SK-N-SH (cell line): ENCODE measurements at regions not wholly inside any gene's neighbourhood (a gene's known extent, or its start where the extent isn't known, plus 50 kb on each side); places are given as distances from the start of the nearest gene placed in this dataset.
"Not testable (repeated sequence)": the region's sequence is repeated elsewhere in the genome, so short reads cannot be mapped to it uniquely, and the experiment has no call there.

Source experiments
- CTCF ChIA-PET: fragments of 300-600, 350-600 bp; formaldehyde crosslinking; extraction: SDS; loops from one replicate; lab custom pipeline; 2021; lab: Yijun Ruan, JAX
- POLR2A ChIA-PET: fragments of 350-600 bp; sonication (Branson Sonifier 250); formaldehyde crosslinking; extraction: SDS; loops from one replicate; lab custom pipeline; 2020; ENCODE audit warnings: antibody characterized with exemption, inconsistent platforms; lab: Yijun Ruan, JAX
- DNase-seq: peaks from one replicate; pipeline ENCODE4 v3.0.0; 2012
- H2AFZ ChIP-seq: fragments of 200-600 bp; sonication (generic); 2 replicates; pipeline ENCODE4 v1.8.1; 2016; ENCODE audit warnings: antibody characterized with exemption, mild to moderate bottlenecking, low read depth
- H3F3A ChIP-seq: fragments of 200-600 bp; sonication (generic); replicated peaks from 2 replicates; pipeline ENCODE3; 2016; ENCODE audit warnings: antibody characterized with exemption, mild to moderate bottlenecking; ENCODE audit not compliant: insufficient read depth
- H3K27ac ChIP-seq, 2 experiments: fragments of 200-500 bp in 1 of 2; fragments of 200-600 bp in 1 of 2; sonication (Bioruptor generic) in 1 of 2; sonication (generic), shearing (Covaris generic) in 1 of 2; 2 replicates each; pipeline versions ENCODE4 v1.5.1 to v1.6.1; 2014 to 2016; ENCODE audit warnings: low read depth in 2 of 2, inconsistent platforms in 1 of 2, low read length in 1 of 2, mild to moderate bottlenecking in 1 of 2, mixed read lengths in 1 of 2
- H3K27me3 ChIP-seq: fragments of 200-600 bp; sonication (generic), shearing (Covaris generic); 2 replicates; pipeline ENCODE4 v1.6.1; 2016; ENCODE audit warnings: mixed run types; ENCODE audit not compliant: insufficient read depth
- H3K36me3 ChIP-seq, 2 experiments: fragments of 200-500 bp in 1 of 2; fragments of 200-600 bp in 1 of 2; sonication (Bioruptor generic) in 1 of 2; sonication (generic) in 1 of 2; replicated peaks in 1 of 2; 2 replicates each; pipeline versions ENCODE3 to v1.5.1; 2014 to 2016; ENCODE audit warnings: low read length in 1 of 2, mild to moderate bottlenecking in 1 of 2; ENCODE audit not compliant: insufficient read depth in 2 of 2, control insufficient read depth in 1 of 2
- H3K4me1 ChIP-seq, 2 experiments: fragments of 200-500 bp in 1 of 2; fragments of 200-600 bp in 1 of 2; sonication (Bioruptor generic) in 1 of 2; sonication (generic), shearing (Covaris generic) in 1 of 2; 2 replicates each; pipeline versions ENCODE4 v1.5.1 to v1.6.1; 2014 to 2016; ENCODE audit warnings: low read depth in 1 of 2, low read length in 1 of 2, mixed run types in 1 of 2; ENCODE audit not compliant: insufficient read depth in 2 of 2, control insufficient read depth in 1 of 2
- H3K4me2 ChIP-seq: fragments of 200-600 bp; sonication (generic), shearing (Covaris generic); 2 replicates; pipeline ENCODE4 v1.6.1; 2017; ENCODE audit warnings: mixed run types
- H3K4me3 ChIP-seq, 2 experiments: fragments of 200-500 bp in 1 of 2; fragments of 200-600 bp in 1 of 2; sonication (Bioruptor generic) in 1 of 2; sonication (generic), shearing (Covaris generic) in 1 of 2; 2 replicates each; pipeline versions ENCODE4 v1.5.1 to v1.8.1; 2014 to 2016; ENCODE audit warnings: low read depth in 2 of 2, inconsistent platforms in 1 of 2, low read length in 1 of 2, mild to moderate bottlenecking in 1 of 2, mixed read lengths in 1 of 2, moderate library complexity in 1 of 2
- H3K79me2 ChIP-seq: fragments of 200-600 bp; sonication (generic); 2 replicates; pipeline ENCODE4 v1.8.1; 2017; ENCODE audit warnings: mild to moderate bottlenecking; ENCODE audit not compliant: insufficient read depth
- H3K9ac ChIP-seq: fragments of 200-600 bp; sonication (generic); 2 replicates; pipeline ENCODE4 v1.6.1; 2017; ENCODE audit warnings: mixed run types
- H3K9me2 ChIP-seq: fragments of 200-600 bp; sonication (generic); 2 replicates; pipeline ENCODE4 v1.6.1; 2017; ENCODE audit warnings: mixed run types
- H3K9me3 ChIP-seq: fragments of 200-600 bp; sonication (generic); 2 replicates; pipeline ENCODE4 v1.6.1; 2017; ENCODE audit warnings: mixed run types, mild to moderate bottlenecking, moderate library complexity
- H4K20me1 ChIP-seq: fragments of 200-600 bp; sonication (generic); 2 replicates; pipeline ENCODE4 v1.6.1; 2017; ENCODE audit warnings: mild to moderate bottlenecking, mixed run types; ENCODE audit not compliant: insufficient read depth
- GABPA ChIP-seq: IDR thresholded peaks from 2 replicates; pipeline ENCODE4 v1.4.0; 2012; ENCODE audit warnings: low read depth, mild to moderate bottlenecking
- SMC3 ChIP-seq: IDR thresholded peaks from 2 replicates; pipeline ENCODE4 v1.6.1; 2012; ENCODE audit warnings: low read depth, low read length, improper control_type of control experiment
- TEAD4 ChIP-seq: IDR thresholded peaks from 2 replicates; pipeline ENCODE4 v1.4.0; 2012; ENCODE audit warnings: mild to moderate bottlenecking, borderline replicate concordance; ENCODE audit not compliant: insufficient read depth
- WGBS: methylation state at CpG from one replicate; pipeline ENCODE4 v1.1.6; 2017; ENCODE audit warnings: low lambda C conversion rate; 5-methylcytosine and 5-hydroxymethylcytosine counted together
- TF ChIP-seq, protein P1 (sequence below): IDR thresholded peaks from 2 replicates; pipeline ENCODE4 v1.6.1; 2012; ENCODE audit warnings: mild to moderate bottlenecking, low read depth, low read length, moderate library complexity
- TF ChIP-seq, protein P2 (sequence below): IDR thresholded peaks from 2 replicates; pipeline ENCODE4 v1.4.0; 2012; ENCODE audit warnings: low read depth, borderline replicate concordance

- H3K36me3 ChIP-seq: no peaks in the 10 kb centered on the region
- H3K79me2 ChIP-seq: no peaks in the 10 kb centered on the region
- ChIA-PET CTCF (no interaction called here), POLR2A (no interaction called here)
- no peaks in the 10 kb centered on the region for H3F3A ChIP-seq
- H3K9me2 ChIP-seq: no peaks in the 10 kb centered on the region
- H3K4me3 ChIP-seq: no peak overlapping the region
- TF ChIP-seq GABPA: no peak
- TF ChIP-seq TEAD4: no peak
- TF ChIP-seq, protein P1, sequence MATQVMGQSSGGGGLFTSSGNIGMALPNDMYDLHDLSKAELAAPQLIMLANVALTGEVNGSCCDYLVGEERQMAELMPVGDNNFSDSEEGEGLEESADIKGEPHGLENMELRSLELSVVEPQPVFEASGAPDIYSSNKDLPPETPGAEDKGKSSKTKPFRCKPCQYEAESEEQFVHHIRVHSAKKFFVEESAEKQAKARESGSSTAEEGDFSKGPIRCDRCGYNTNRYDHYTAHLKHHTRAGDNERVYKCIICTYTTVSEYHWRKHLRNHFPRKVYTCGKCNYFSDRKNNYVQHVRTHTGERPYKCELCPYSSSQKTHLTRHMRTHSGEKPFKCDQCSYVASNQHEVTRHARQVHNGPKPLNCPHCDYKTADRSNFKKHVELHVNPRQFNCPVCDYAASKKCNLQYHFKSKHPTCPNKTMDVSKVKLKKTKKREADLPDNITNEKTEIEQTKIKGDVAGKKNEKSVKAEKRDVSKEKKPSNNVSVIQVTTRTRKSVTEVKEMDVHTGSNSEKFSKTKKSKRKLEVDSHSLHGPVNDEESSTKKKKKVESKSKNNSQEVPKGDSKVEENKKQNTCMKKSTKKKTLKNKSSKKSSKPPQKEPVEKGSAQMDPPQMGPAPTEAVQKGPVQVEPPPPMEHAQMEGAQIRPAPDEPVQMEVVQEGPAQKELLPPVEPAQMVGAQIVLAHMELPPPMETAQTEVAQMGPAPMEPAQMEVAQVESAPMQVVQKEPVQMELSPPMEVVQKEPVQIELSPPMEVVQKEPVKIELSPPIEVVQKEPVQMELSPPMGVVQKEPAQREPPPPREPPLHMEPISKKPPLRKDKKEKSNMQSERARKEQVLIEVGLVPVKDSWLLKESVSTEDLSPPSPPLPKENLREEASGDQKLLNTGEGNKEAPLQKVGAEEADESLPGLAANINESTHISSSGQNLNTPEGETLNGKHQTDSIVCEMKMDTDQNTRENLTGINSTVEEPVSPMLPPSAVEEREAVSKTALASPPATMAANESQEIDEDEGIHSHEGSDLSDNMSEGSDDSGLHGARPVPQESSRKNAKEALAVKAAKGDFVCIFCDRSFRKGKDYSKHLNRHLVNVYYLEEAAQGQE: no peak
- TF ChIP-seq, protein P2, sequence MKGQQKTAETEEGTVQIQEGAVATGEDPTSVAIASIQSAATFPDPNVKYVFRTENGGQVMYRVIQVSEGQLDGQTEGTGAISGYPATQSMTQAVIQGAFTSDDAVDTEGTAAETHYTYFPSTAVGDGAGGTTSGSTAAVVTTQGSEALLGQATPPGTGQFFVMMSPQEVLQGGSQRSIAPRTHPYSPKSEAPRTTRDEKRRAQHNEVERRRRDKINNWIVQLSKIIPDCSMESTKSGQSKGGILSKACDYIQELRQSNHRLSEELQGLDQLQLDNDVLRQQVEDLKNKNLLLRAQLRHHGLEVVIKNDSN: no peak
- H2AFZ ChIP-seq: no peak overlapping the region
- H3K4me1 ChIP-seq: no peaks in the 10 kb centered on the region
- no peaks in the 10 kb centered on the region for H3K9me3 ChIP-seq
- DNase-seq: no peak
- WGBS: 80% methylated on average over 5 of the region's 5 CpGs
- no peak overlapping the region for H3K4me2 ChIP-seq
- peaks cover 2% of the 10 kb centered on the region; the same call in 1 of the 2 replicates for H3K27me3 ChIP-seq
- no peaks in the 10 kb centered on the region for H4K20me1 ChIP-seq
- H3K27ac ChIP-seq: no peak overlapping the region
- no peak overlapping the region for H3K9ac ChIP-seq
These were observed 102.8 kb upstream of the CDK13 start for GRCh38 chr7:39847227-39847626.

GRCh38 chr7:39851466-39852045, 98.5 kb upstream of the CDK13 start:
- POLR2A ChIA-PET: no interaction called here
- H3K9me2 ChIP-seq: no peaks in the 10 kb centered on the region
- H3K9me3 ChIP-seq: no peaks in the 10 kb centered on the region
- H3F3A ChIP-seq: no peaks in the 10 kb centered on the region
- 81% methylated on average over 2 of the region's 2 CpGs for WGBS
- no peak overlapping the region for H3K9ac ChIP-seq
- H3K27me3 ChIP-seq: no peaks in the 10 kb centered on the region
- H3K4me3 ChIP-seq: no peak overlapping the region
- DNase-seq: no peak
- no peaks in the 10 kb centered on the region for H3K36me3 ChIP-seq
- H4K20me1 ChIP-seq: no peaks in the 10 kb centered on the region
- H3K4me2 ChIP-seq: no peak overlapping the region
- no peak overlapping the region for H3K27ac ChIP-seq
- no peak for TF ChIP-seq SMC3
- TF ChIP-seq, all 33 proteins: peak for 0
- Histone ChIP-seq H3K4me1 (no peaks in the 10 kb centered on the region), H3K79me2 (no peaks in the 10 kb centered on the region), H2AFZ (no peak overlapping the region)
- CTCF ChIA-PET: interaction anchor here (0.6 kb wide), 1 partner anchor 45 kb away, joined by 3 read pairs; no protein-coding TSS in a partner anchor

GRCh38 chr7:39854616-39855324, 95.3 kb upstream of the CDK13 start:
- H3K79me2 ChIP-seq, H3K4me1 ChIP-seq, H3K27ac ChIP-seq, DNase-seq, H3K27me3 ChIP-seq, H3K9me2 ChIP-seq, POLR2A ChIA-PET, H3K9me3 ChIP-seq, H4K20me1 ChIP-seq, H3K36me3 ChIP-seq, CTCF ChIA-PET, H3K9ac ChIP-seq, H3F3A ChIP-seq: not testable (repeated sequence)
- peak overlapping the region; percentile 17 to 47 for H3K4me3 ChIP-seq
- peak overlapping the region; percentile 89 for H2AFZ ChIP-seq
- H3K4me2 ChIP-seq: peak overlapping the region; percentile 68
- 46% methylated on average over 26 of the region's 36 CpGs for WGBS
